Right renal cortex interstitium (tissue), 3 donors: ENCODE measurements at regions not wholly inside any gene's neighbourhood (a gene's known extent, or its start where the extent isn't known, plus 50 kb on each side); places are given as distances from the start of the nearest gene placed in this dataset.
A peak's percentile ranks its signal among the peaks of the same experiment; 100 is the strongest.

Source experiments
- DNase-seq, 3 donors: peaks; one replicate each; pipeline ENCODE4 v3.0.0-alpha.2; 2013; ENCODE audit warnings: low read depth in 3 of 3, low spot score in 2 of 3

DNA sequence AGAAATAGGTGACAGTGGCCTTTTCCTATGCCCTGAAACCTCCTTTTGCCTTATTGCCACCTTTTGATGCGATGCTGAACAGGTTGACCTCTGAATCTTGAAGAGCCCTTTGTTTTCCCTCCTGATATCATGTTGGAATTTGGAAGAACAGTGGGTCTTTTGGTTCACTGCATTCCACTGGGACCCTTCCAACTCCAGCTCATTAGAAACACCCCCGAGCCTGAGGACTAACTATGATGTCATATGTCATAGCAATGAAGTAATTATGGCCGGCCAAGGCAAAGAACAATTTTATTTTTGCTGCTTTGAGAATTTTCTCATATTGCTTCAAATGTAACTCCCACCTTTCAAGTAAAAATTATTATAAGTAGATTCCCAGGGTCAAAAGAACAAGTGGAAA, 353.4 kb upstream of the JAG1 start:
- no peak for DNase-seq

DNA sequence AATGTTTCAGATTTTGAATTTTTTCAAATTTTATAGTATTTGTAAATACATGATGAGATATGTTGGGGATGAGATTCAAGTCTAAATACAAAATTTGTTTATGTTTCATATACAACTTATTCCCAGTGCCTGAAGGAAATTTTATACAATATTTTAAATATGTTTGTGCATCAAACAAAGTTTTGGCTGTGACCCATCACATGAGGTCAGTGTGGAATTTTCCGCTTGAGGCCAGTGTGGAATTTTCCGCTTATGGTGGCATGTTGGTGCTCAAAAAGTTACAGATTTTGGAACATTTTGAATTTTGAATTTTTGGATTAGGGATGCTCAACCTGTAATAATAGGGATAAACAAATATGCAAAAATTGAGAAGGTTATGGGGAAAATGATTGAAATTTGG, 356.6 kb upstream of the JAG1 start:
- DNase-seq: no peak

DNA sequence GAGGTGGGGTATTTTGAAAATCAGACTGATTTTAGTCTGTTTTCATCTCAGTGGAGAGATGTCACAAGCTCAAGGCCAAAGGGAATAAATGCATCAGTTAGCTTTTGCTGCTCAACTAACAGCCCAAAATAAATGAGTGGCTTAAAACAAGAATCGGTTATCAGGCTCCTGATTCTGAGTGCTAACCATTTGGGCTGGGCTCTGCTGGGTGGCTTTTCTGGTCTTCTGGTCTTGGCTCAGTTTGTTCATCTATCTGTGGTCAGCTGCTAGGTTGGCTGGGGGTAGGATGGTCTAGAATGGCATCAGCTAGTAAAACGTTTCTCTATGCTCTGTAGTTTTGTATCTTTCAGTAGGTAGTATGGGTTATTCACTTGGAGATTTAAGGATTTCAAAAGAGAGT, 357.5 kb upstream of the JAG1 start:
- DNase-seq: no peak

DNA sequence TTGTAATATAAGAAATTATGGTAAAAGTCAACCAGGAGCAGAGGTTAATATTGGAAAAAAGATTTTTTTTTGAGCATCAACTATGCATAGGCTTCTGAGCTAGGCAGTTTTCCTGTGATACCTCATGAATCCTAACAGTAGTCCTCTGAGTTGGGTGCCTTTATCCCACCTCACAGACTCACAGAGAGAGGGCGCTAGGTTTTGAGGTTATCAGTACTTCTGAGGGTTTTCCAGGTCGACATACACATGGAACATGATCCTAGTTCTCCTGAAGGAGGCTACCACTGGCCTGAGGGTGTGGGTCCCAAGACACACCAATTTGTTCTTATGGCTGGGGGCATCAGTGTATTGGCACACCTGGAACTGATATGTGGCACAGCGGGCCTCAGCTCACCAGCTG, 358.8 kb upstream of the JAG1 start:
- no peak for DNase-seq

DNA sequence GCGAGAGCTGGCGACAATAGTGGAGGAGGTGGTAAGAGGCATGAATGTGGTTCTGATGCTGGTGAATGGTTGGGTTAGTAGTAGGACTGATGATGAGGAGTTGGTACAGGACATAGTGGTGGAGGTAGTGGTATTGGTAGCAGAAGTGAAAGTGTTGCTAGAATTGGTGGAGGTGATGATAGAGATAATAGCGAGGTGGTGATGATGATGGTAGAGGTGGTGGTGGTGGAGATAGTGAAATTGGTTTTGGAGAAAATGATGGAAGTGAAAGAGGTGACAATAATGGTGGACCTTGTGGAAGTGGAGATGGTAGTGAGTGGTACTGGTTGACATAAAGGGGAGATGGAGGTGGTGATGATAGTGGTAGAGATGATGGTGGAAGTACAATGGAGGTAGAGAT, 360.2 kb upstream of the JAG1 start:
- no peak for DNase-seq

DNA sequence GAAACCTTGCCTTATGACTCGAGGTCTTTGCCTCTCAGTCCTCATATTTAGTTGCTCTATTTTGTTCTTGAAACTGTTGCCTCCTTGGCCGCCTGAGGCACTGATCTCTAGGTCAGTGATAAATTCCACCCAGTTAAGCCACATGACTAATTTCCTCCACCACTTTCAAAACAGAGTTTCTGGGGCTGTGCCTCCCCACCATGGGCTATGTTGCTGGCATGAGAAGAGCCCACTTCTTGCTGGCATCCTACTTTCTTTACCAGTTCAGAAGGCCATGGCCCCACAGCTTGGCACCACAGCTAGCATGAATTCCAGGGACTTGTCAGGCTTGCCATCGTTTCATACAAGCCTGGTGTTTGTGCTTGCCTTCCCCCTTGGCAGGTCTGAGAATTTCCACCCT, 361.4 kb upstream of the JAG1 start:
- no peak for DNase-seq

DNA sequence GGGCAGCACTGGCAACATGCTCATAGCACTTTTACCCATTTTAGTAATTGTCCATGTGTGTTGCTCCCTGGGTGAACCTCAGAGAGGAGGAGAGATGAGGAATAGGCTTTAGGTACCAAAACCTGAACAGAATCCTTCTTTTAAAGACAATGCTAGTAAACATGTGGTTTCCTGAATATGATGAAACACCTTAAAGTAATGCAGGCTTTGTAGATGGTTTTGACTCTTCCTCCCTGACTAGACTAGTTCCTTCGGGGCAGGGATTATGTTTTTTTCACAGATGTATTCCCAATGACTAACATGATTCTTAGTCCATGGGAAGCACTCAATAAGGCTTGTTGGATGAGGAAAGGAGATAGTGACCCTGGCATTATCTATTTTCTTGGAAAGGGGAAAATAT, 367.6 kb upstream of the JAG1 start:
- no peak for DNase-seq

DNA sequence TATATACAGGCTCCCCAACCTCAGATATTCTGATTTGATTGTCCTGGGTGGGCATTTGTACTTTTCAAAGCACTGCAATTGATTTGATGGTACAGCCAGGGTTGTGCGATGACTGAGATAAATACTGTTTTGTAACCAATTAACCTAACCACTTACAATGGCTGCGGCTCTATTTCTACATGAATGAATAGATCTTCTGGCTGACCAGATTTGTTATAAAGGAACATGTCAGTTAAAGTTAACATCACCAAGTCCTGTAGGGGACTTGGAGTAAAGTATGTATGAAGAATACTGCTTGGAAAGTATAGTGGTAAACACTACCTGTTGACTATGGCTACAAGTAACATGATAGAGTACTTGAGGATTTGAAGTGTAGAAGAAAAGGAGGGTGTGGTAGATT, 369.2 kb upstream of the JAG1 start:
- no peak for DNase-seq

DNA sequence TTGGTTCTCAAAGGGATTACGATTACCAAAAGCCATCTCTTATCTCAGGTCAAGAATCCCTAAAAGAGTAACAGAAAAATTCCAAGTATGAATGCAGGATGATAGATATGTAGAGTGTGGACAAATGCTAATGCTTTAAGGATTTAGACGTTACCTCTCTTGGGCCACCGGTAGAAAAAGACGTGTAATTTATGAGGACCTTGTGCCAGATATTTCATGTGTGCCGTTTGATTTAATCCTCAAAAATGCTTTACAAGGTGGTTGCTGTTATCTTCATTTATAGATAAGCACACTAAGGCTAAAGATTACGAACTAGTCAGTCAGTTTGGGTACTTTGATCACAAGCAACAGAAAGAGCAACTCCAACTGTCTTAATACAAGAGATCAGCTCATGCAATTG, 370.8 kb upstream of the JAG1 start:
- no peak for DNase-seq

DNA sequence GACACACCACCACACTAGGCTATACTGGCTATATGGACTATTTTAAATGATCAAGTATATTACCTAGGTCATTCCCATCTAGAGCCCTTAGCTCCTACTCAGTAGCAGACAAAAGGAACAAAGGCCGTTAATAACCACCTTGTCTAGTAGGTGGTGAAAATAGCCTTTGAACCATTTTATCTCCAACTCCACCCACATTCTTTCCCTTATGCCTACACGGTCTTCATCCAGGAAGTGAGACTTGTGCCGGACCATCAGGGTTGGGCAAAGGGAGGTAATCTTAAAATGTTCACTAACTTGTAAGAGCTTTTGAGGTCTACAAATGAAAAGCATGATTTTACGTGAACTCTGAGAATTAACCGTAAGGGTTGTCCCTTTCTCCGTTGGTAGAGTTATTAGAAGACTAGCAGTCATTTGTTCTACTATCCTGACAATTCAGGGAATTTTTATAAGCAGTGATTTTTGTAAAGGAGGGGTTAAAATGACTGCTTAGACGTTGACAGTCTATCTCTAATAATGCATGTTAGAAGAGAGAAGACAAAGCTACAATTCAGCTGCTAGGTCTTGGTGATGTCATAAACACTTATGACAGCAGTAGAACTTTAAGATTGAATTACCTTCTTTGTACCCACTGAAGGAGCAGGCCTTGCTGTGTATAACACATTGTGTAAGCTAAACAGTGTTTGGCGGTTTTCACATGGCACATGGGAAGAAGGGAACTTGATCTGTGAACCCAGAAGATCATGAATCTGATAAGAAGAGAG, 371.8 kb upstream of the JAG1 start:
- no peak for DNase-seq

DNA sequence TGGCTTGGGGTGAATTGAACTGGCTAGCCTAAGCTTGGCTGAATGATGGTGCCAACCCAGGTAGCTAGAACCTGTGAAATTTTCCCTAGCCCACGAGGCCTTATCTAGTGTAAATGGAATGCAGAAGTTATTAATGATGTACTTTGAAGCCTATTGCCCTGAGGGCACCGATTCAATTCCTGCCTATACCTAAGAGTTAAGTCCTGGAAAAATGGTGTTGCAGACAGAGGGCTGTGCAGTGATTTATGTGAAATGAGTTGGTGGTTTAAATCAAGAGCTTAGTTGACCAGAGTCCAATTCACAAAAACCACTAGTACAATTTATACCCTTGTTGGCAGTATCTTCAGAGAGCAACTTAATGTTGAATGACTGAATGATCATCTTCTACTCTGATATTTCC, 373.8 kb upstream of the JAG1 start:
- DNase-seq: no peak

DNA sequence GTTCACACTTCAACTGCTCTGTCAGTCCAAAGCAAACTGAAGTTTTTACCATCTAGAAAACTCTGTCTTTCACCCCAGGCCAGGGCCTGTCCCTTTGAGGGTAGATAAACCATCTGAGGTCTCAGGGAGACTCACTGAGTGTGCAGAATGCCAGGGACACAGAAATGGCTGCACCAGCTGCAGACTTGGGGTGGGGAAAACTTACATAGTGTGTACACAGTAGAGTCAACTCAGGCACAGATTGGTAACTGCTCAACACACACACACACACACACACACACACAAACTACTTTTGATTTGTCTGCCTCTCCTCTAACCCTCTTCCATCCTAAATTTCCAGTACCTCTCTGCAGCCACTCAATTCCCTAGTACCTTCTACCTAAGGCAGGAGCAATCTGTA, 374.9 kb upstream of the JAG1 start:
- DNase-seq: no peak

DNA sequence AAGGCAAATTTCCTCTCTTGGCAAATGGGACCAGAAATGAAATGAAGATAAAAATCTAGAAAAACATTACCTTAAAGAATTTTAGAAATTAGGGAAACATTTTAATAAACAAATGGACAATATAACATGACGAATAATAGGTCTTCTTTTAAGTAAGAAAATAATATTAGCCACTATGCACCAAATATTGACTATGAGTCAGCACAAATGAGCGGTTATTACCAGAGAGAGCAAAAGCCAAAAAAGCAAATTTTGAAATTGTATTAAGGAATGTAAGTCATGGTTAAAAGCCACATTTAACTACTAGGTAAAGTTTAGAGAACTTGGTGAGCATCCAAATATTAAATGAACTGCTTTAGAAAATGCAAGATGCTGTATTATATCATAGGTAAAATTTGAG, 376.6 kb upstream of the JAG1 start:
- no peak for DNase-seq

DNA sequence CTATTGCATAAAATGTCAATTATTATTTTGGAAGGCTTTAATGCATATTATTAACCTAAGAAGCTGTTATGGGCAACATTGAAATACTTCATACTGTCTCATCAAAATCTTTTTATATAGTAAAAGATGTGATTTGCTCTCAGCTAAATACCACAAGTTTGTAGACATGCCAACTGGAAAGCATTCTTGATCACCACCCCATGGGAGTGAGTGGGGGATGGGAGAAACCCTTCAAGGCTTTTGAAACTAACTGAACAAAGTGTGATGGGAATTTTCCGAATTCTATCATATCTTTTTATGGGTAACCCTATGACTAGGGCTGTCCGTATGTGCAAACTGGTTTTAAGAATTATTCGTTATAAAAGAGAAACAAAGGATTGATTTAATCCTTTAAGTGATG, 377.3 kb upstream of the JAG1 start:
- DNase-seq: no peak

DNA sequence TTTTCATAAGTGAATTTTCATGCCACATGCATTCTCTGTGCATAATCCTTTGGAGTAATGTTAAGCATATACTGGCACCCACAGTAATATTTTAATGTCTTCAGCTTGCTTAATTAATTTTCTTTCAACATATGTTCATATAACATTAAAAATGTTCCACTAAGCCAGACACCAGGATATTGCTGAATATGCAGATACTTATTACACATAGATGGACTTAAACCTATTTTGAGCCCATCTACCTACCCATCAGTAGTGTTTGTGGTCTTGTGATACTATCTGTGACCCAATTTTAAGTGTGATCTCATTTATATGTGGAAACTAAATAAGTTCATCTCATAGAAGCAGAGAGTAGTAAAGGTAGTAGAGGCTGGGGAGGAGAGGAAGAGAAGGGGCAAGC, 379.5 kb upstream of the JAG1 start:
- no peak for DNase-seq

DNA sequence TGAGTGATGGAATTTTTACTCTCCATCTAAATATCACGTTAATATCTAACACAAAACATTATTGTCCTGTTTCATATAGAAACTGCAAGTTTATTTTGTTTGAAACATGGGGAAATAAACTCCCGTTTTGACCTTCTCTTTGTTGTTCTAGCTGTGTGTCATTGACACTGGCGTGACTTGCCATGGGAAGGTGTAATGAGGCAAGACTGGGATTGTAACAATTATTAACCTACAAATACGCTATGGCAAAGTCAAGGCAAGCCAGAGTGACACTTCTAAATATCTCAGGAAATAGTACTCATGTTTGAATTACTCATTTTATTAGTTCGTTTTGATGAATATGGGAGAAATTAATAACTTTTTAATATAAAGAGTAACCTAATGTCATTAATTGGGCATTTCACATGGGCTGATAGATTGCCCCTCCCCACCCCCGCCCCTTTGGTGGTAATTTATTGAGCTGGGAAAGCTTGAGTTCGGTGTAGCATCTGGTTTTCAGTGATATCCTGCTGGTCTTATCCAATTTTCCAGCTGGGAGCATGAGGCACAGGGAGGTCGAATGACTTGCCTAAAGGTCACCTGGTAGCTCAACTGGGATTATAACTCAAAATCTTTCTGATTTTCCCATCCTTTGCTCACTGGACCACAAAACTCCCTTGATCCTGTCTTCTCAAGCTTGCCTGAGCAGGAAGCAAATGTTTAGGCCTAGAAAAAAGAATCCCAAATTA, 380.6 kb upstream of the JAG1 start:
- no peak for DNase-seq

DNA sequence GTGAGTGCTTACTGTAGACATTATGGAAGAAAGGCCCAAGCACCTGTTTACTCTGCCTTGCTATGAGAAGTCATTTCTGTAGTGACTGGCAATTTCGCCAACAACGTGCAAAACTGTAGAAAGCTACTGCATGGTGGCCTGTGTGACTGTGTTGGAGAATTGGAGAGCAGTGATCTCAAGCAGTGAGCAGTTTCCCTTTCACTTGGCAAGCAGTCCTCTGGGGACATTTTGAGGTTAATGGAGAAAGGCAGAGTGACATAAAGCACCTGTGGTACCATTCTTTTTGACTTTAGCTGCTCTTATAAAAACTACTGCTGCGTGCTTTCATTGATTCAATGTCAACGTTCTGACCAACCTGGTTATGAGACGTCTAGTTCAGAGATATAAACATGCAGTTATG, 382.6 kb upstream of the JAG1 start:
- no peak for DNase-seq

DNA sequence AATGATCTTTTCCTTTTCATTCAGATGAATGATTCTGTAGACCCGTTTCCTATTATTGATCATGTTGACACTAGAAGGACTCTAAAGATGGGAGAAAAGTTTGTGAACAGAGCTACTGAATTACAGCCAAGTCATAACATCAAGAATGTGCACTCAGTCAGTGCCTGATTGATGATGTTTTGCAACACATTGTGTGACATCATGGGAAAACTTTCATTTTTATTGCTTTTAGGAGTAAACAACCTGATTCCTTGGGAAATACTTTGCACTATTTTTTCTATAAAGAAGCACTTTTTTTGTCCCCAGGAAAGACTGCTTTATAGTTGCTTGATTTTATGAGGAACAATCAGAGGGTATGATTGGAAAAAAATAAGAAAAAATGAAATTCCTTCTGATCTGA, 383.8 kb upstream of the JAG1 start:
- DNase-seq: no peak

DNA sequence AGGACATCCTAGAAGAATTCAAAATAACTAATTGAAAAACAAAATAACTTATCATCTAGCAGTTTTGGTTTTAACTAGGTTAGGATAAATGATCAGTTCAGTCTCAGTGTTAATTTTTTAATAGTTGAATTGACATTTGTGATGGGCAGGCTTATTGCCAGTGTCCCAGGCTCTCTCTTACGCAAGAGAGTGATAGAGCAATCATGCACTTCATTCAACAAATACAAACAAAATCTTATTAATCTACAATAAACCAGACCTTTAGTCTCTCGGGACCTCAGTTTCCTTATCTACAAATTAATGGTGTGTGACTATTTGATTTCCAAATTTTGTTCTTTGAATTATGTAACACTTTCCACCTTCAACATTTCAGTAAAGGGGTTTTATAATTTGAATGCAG, 385.9 kb upstream of the JAG1 start:
- no peak for DNase-seq

DNA sequence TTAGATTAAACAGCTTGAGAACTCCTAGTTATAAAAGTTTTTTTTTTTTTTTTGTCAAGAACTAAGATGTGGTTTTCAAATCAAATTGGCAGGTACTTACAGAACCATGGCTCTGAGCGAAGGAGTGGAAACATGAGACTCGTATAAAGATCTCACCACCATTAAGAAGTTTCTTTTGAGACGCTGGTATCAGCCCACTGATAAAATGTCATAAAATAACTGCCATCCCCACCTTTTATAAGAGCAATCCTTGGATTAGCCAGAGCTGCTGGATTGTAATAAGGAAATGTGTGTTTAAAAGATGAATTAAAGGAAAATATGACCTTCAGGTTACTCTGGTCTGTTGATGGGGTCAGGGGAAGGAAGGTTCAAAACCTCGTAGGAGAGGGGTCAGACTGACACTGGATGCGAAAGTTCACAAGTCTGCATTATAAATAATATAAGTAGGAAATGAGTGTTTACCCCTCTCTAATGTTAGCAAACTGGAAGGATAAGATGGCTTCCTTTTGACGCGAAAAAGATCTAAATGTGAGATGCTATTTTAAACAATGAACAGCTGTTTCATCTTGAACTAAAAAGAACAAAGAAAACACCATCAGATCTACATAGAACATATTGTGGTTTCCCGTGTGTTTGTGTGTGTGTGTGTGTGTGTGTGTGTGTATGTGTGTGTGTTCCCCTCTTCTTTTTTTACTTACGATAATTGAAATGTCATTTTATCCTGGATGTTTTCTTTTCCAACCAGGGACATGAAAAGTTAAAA, 386.8 kb upstream of the JAG1 start:
- peak in 1 of 3 donors; percentile 25 for DNase-seq

DNA sequence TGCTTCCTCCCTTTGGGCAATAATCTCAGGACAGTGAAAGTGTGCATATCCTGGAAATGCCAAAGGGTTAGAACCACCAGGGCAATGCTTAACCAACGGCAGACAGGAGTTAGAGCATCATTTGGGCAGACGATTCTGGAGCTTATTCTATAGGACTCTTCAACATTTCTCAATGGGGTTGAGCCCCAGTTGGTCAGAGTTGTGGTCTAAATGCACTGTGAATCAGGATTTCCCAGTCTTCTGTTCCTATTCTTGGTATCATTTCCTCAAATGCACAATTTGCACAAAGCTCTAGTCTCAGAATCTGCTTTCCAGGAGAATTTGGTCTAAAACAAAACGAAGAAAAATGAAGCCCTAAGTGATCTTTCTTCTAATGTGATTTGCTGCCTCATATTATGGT, 389.6 kb upstream of the JAG1 start:
- DNase-seq: no peak

DNA sequence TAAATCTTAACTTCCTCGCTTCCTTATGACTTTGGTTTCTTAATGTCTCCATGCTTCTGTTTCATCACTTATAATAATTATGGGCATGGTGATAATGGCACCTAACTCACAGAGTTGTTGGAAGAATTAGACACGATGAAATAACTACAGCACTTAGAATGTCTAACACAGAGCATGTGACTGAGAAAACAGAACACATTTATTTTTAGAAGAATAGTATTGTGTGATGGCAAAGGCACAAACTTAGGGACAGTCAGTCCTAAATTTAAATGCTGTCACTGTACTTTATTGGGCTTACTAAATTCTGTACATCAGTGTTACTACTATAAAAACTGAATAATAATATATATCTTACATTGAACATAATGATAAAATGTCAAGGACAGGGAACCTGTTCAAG, 391.1 kb upstream of the JAG1 start:
- no peak for DNase-seq
